NOMO-1 (cell line): ENCODE measurements at regions not wholly inside any gene's neighbourhood (a gene's known extent, or its start where the extent isn't known, plus 50 kb on each side); places are given as distances from the start of the nearest gene placed in this dataset.
"Not testable (repeated sequence)": the region's sequence is repeated elsewhere in the genome, so short reads cannot be mapped to it uniquely, and the experiment has no call there.

Experiments used
- DNase-seq, 2 experiments: peaks; one replicate each; lab custom pipeline; 2025; ENCODE audit not compliant: unreplicated experiment in 2 of 2; lab: John Stamatoyannopoulos, UW

DNA sequence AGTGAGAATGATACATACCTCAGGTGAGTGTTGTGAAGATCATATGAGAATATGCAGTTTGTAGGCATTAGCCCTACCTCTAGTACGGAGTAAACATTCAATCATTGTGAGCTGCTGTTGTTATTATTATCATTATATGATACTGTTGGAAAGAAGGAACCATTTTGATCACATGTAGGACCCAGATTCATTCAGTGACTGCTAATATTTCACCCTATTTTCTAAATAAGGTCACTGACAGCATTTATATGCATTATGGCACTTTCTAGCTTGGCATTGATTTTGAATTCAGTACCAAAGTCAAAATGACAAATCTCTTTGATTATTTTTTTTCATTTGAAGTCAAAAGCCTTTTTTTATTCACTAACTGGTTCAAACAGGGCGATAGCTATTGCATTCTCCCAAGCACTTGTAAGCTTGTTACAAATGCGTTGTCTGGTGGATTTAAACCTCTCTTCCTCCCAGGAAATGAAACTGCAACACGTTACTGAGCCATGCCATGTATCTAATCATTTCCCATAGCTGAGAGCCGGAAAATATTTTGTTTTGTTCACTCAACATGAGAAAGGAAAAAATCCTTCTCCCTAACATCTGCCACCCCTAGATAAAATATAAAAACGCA is 320.8 kb upstream of the SGCD start:
- DNase-seq: no peak

DNA sequence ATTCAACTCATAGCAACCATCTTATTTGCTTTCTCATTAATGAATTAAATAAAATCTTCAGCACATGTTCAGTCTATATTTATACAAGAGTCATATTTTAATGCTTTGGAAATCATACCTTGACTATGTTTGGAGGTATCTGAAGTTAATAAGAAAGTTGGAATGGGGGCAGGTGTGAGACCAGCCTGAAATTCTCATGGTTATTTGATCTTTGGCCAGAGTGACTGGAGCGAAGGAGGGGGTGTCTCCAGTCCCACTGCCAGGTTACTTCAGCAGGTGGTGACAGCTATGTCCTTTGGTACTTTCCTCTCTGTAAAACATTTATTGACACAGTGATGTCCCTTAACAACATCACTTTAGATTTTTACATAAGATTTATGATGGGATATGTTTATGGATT is 318.1 kb upstream of the SGCD start:
- no peak for DNase-seq

DNA sequence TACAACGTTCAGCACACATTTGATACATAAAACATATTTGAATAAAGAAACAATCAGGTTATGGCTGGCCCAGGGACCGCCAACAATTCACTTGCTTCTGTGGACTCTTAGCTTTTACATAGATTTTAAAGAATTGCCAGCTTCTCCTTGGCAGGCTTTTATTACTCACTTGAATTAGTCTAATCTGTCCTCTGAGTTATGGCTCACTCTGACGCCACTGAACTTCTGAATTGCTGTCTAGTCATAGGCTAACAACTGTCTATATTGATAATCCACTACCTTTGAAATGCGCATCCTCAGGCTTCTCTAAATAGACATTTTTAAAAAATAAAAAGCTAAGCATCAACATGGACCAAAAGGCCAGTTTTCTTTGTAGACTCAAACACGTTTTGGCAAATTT is 317.4 kb upstream of the SGCD start:
- no peak for DNase-seq

DNA sequence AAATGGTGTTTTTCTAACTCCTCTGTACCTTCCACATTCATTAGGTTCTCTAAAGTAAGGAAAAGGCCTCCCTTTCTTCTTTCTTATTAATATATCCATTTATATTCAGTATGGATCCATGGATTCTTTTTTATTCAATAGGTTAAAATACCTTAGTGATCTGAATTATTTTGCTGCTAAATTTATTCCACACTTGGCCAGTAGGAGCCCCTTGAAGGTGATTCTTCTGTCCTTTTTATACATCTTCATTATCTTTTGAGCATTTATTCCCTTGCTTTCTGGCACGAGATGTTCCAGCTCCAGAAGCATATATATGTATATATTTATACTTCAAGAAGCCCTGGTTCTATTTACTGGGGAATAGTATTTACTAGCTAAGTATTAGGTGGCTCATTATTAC is 311.8 kb upstream of the SGCD start:
- DNase-seq: no peak

DNA sequence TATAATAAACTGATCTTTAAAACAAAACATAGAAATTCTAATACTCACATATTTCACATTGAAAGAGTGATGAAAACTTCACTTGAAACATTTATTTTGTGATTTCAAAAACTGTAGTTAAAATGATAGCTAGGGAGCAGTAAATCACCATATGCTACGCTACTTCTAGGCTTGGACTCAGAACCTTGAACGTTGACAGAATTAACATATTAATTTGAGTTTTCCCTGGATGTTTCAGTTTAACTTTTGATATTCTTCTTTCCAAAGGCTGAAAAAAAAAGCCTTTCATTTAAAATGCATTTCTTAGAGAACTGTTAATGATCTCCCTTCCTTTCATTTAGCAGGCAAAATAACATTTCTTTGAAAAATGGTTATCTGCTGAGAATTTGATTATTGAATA is 307.8 kb upstream of the SGCD start:
- DNase-seq: no peak

DNA sequence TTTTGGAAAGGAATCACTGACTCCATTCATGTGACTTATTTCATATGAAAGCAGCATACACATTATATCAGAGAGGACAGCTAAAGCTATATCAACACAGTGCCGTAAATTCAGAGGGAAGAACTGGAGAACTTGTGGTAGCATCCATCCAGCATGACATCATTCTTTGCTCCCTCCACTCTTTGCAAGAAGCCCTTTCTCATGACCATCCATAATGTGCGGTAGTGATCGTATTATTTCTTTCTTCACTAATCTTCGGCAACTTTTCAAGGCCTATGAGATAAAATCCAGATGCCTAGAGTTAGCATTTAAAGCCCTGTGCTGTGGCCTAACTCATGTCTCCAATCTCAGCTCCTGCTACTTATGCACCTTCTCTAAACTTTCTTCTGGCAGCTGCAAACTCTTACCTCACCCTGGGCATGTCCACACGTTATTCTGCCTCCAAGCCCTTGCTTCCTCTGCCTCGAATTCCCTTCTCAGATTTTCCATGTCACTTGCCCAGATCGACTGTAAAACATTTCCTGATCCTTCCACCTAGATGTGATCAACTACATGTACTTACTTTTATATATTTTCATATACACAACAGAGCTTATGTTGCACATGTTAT is 307.3 kb upstream of the SGCD start:
- no peak for DNase-seq

DNA sequence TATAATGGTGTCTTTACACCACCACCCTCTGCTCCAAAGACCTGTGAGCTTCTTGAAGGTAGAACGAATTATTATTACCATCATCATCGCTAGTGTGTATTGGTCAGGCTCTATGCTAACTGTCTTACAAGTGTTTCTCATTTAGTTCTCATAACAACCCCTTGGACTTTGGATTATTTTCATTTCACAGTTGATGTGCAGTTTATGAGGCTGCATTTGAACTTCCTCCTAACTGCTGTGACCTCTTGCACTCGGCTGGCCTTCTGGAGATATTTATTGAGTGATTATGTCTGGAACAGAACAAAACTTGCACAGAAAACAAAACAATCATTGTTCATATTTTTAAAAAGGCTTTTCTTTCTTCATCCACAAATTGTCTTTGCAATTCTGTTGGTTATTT is 306.3 kb upstream of the SGCD start:
- no peak for DNase-seq

DNA sequence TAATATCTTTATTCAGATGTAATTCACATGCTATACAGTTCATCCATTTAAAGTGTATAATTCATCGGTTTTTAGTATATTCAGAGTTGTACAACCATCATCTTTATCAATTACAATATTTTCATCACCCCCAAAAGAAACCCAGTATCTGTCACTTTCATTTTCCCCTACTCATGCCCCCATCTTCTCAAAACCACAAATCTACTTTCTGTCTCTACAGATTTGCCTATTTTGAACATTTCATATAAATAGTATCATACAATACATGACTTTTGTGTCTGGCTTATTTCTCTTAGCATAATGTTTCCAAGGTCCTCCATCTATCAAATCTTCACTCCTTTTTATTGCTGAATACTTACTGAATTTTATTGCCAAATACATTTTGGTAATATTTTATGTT is 305.1 kb upstream of the SGCD start:
- DNase-seq: no peak

DNA sequence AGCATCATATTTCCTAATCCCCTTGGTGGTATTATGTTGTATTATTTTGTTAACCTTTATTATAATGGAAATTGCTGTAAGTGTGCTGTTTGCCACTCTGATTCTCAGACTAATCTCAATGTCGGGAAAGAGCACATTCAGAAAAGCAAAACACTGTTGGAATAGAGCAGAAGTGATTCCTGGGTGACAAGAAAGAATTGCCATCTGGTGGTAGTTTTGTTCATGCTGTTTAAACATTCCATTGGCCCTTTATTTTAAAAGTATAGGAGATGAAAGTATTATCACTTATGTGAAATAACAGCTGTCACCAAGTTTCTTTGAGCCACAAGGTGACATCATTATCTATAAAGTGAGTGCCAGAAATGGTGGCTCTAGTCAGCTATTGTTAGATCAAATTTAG is 301.3 kb upstream of the SGCD start:
- no peak for DNase-seq

DNA sequence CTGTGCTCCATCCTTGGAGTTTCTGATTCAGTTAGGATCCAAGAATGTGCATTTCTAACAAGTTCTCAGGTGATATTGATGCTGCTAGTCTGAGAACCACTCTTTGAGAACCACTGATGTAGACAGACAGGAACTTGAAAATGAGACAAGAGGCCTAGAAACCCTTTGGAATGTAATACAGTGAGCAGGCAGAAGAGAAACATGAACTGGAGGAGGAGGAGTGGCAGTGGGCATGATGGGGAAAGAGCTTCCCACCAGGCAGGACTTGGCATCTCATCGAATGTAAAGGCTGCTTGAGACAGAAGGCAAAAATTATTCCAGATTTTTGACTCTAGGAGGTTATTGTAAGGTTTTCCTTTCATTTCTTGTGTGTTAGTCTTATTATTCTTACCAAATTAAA is 295.8 kb upstream of the SGCD start:
- DNase-seq: no peak

DNA sequence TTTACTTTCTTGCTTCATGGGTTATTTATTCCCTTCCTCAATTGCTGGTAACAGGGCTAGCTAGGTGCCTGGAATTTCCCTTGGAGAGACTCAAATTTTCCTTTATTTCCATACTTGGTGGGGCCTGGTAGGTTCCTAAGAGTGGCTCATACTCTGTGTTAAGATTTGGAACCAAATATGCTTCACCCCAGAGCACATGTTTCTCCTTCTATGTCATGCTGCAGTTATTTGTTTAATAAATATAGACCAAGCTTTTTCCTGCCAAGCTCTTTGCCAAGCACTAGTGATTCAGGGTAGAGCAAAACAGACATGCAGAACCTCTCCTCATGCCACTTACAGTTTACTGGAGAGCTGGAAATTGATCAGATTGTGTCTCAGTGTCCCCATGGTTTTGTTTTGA is 290.3 kb upstream of the SGCD start:
- DNase-seq: no peak

DNA sequence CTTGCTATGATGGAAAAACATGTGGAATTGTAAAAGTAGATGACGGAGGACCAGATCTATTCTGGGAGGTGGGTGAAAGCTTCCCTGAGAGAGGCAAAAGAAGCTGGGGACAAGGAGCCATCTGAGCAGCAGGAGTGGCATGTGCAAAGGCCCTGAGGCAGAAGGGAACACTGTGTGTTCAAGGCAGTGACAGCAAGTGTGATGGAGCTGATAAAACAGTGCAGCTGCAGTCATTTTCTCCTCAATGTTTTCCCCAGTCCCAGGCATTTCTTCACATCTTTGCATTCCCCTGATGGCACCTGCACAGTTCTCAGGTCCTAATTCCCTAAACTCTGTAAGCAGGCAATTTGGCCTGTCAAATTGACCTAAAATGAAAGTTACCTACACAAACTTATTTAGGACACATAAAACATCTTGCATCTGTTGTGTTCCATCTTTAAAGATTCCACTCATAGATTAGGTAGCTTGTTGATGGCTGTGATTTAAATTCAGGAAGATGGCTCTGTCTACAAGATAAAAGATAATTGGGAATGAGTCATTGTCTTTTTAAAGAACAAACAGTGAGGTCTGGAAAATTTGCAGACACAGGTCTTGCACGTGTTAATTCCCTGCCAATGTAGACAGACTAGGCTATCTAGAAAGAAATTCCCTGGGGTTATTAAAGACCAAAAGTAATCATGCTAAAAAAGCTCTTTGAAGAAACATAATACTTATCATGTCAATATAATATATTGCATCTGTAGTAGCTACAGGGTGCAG is 289.6 kb upstream of the SGCD start:
- no peak for DNase-seq

DNA sequence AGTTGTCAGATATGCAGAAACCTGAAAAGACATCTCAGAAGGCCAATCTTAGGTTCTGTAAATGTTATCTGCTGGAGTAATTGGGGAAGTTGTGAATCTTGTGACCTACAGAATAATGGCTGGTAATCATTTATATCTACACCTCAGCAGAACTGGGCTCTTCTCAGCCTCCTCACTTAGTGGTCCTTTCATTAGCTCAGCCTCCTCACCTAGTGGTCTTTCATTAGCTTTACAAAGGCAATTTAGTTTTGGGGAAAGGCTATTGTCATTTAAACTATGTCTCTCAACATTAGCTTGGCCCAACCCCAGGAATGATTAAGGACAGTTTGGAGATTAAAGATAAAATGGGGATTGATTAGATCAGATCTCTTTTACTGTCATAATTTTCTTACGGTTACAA is 284.2 kb upstream of the SGCD start:
- DNase-seq: no peak

DNA sequence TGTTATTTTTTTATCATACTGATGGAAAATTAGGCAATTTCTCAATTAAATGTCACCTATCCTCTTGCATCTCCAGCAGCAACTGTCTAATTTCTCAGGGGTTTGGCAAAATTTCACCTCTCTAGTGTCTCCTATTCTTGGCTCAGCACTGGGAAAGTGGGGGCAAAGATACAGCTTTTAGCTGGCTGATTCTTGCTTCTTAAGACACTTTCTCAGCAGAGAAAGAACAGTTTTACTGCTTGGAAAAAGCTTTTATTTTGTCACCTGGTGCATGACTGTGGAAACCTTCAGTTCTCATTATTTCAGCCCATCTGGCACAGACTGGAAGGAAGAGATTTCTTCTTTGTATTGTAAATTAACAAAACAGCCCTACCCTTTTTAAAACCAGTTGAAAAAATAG is 283.6 kb upstream of the SGCD start:
- DNase-seq: no peak

DNA sequence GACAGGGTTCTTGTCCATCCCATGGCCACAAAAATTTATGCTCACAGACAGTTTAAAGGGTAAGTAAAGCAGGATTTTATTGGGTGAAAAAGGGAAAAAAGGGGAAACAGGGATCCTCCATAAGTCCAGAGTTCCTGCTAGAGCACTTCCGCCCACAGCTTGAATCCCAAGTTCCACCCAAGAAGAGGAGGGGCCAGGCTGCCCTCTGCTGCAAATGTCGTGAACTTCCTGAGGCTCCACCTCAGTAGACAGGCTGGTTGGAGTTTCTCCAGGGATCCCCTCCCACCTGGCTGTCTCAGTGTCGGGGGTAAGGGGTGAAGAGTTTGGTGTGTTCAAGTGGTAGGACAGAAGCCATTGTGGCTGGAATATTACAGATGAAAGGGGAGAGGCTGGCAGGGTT is 275.0 kb upstream of the SGCD start:
- DNase-seq: no peak

DNA sequence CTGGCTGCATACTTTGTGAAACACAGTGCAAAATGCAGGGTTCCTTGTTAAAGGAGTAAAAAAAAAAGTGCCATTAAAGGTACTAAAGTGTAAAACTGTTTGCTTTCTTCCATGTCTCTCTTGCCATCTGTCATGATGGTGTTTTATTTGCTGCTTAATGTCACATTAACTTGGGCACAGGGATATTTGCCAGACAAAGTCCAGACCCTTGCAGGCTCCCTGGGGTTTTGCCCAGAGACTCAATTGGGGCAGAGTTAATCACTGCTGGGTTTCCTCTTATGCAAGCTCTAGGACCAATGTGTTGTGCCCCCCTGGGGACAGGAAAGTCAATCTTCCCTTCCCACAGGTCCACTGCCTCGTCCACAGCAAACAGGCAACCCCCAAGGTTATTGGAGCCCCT is 274.3 kb upstream of the SGCD start:
- DNase-seq: no peak

DNA sequence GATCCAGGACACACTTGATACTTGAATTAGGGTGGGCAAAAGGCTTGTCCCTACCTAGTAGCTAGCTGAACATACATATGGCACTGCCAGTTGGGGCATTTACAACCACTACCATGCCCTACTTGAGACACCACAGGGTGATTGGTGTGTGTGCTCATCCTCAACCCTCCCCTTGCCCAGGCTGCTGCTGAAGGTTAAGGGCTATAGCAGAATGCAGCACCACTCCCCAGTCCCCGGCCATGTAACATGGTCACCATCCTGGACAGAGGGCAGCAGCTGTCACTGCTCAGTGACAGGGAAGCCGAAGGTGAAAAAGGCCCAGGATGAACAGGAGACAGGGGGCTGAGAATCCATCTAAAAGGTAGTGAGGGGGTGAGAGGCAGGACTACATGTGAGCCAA is 273.9 kb upstream of the SGCD start:
- DNase-seq: no peak

DNA sequence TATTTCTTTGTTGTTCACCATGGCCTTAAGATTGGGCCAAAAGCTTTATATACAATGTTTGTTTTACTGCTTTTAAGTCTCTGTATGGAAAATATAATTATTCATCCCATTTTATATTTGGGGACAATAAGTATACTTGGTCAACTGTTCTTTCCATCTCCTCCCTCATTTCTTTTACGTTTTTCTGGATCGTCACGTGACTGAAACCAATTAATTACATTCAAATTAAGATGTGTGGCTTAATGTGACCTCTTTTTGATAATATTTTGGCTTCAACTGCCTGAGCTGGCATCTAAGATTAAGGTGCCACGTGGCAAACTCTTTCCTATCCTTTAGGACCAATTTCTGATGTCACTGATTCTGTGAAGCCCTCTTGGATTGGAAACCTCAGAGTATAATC is 250.1 kb upstream of the SGCD start:
- no peak for DNase-seq

DNA sequence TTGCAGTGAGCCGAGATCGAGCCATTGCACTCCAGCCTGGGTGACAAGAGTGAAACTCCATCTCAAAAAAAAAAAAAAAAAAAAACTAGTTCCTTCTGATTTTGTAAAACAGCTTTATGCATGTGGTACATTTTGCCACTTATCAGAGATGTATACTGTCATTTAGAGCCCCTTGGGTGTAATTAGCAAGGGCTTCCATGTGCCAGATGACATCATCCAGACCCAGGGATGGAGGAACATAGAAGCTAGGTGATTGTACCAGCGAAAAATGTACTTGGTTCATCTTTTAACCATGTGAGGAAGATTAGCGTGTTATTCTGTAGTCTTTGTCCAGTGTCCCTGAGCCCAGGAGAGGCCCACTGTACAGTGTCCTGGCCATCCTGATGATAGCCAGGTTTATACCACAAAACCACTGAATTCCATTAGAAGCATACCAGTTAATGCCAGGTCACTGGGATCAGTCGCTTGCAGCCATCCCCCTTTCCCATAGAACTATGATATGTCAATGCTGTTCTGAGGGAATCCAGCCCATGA is 239.3 kb upstream of the SGCD start:
- DNase-seq: no peak

DNA sequence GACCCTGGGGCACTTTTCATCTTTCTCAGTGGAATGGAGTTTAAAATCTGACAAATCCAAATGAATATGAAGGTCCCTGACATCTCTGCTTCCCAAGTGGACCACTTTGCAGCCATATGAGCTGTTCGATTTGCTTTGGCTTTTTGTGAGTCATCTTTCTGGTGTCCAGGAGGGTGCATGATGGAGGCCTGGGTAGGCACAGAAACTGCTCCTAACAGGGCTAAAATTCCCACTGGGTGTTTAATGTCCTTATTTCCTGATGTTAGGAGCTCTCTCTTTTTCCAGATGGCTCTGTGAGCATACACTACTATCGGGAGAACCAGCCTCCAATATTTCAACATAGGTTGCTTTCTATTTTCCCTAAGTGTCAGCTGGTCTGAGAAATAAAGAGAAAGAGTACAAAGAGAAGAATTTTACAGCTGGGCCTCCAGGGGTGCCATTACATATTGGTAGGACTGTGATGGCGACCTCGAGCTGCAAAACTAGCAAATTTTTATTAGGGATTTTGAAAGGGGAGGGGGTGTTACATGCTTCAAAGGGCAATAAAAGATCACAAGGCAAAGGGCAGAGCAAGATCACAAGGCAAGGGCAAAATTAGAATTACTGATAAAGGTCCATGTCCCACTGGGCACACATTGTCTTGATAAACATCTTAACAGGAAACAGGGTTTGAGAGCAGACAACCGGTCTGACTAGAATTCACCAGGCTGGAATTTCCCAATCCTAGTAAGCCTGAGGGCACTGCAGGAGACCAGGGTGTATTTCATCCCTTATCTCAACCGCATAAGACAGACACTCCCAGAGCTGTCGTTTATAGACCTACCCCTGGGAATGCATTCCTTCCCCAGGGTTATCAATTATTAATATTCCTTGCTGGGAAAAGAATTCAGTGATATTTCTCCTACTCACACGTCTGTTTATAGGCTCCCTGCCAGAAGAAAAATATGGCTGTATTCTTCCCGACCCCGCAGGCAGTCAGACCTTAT is 236.7 kb upstream of the SGCD start:
- not testable (repeated sequence) for DNase-seq

DNA sequence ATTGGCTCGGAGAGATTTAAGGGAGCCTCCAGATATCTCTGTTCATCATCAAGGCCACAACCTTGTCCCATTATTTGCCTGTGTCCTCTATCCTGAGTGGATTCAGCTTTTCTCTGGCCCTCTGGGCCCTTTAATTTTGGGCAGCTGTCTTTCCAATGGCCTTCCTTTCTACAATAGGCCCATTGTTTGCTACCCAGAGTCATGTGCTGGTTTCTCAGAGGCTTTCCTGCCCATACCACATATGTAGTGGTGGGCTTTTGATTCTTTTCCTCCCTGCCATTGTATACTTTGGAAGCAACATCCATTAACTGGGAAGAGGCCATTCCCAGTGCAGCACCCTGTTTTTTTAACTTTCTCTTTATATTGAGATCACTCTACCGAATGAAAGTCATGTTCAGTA is 233.9 kb upstream of the SGCD start:
- DNase-seq: no peak
